AG09309 (cell line): ENCODE measurements at regions not wholly inside any gene's neighbourhood (a gene's known extent, or its start where the extent isn't known, plus 50 kb on each side); places are given as distances from the start of the nearest gene placed in this dataset.
"Not testable (repeated sequence)": the region's sequence is repeated elsewhere in the genome, so short reads cannot be mapped to it uniquely, and the experiment has no call there.

Experiments used
- DNase-seq: peaks from one replicate; pipeline ENCODE4 v3.0.0-alpha.2; 2010; ENCODE audit warnings: low read depth
- H3K4me3 ChIP-seq: 2 replicates; pipeline ENCODE4 v1.5.1; 2011; ENCODE audit warnings: mild to moderate bottlenecking, low read depth, low read length, moderate library complexity; ENCODE audit not compliant: control insufficient read depth
- CTCF ChIP-seq: IDR thresholded peaks from 2 replicates; pipeline ENCODE4 v1.5.1; 2011; ENCODE audit warnings: mild to moderate bottlenecking, low read depth, low read length, inconsistent platforms; ENCODE audit not compliant: insufficient read depth, control insufficient read depth; ENCODE audit errors: missing control alignments

GRCh38 chr13:48875047-48875446 is 100.7 kb upstream of the FNDC3A start:
- no peak for TF ChIP-seq CTCF
- DNase-seq = no peak
- no peak overlapping the region for H3K4me3 ChIP-seq

- no peak for DNase-seq
- TF ChIP-seq CTCF = no peak
- no peak overlapping the region for H3K4me3 ChIP-seq
These were observed 99.4 kb upstream of the FNDC3A start for GRCh38 chr13:48876289-48876688.

GRCh38 chr13:48879432-48879831 is 96.3 kb upstream of the FNDC3A start:
- no peak overlapping the region for H3K4me3 ChIP-seq
- no peak for TF ChIP-seq CTCF
- DNase-seq = no peak

- no peak overlapping the region for H3K4me3 ChIP-seq
- no peak for DNase-seq
- no peak for TF ChIP-seq CTCF
These were observed 95.9 kb upstream of the FNDC3A start for GRCh38 chr13:48879854-48880253.

GRCh38 chr13:48883786-48884185 is 91.9 kb upstream of the FNDC3A start:
- not testable (repeated sequence) for H3K4me3 ChIP-seq, DNase-seq

- DNase-seq = no peak
- TF ChIP-seq CTCF = no peak
- no peak overlapping the region for H3K4me3 ChIP-seq
These were observed 90.7 kb upstream of the FNDC3A start for GRCh38 chr13:48885027-48885395.

- H3K4me3 ChIP-seq = no peak overlapping the region
- no peak for TF ChIP-seq CTCF
- DNase-seq = no peak
These were observed 87.1 kb upstream of the FNDC3A start for GRCh38 chr13:48888613-48889012.
